Upper lobe of left lung (tissue), 4 donors: ENCODE measurements at regions not wholly inside any gene's neighbourhood (a gene's known extent, or its start where the extent isn't known, plus 50 kb on each side); places are given as distances from the start of the nearest gene placed in this dataset.

Experiments
- POLR2A ChIP-seq, 4 donors: fragments of 450-650 bp; IDR thresholded peaks; one replicate each; pipeline ENCODE4 v1.5.1; 2016 to 2017; ENCODE audit warnings: antibody characterized with exemption in 4 of 4, mild to moderate bottlenecking in 2 of 4
- POLR2AphosphoS5 ChIP-seq, 2 donors: sonication (generic); formaldehyde crosslinking; IDR thresholded peaks; one replicate each; pipeline ENCODE4 v1.5.1; 2017; ENCODE audit warnings: antibody characterized with exemption in 2 of 2
- TF ChIP-seq, protein P1 (sequence below), 6 experiments: fragments of 450-650 bp in 4 of 6; fragments of 200-600 bp in 2 of 6; sonication (generic) in 2 of 6; IDR thresholded peaks; one replicate each; pipeline ENCODE4 v1.5.1; 2016 to 2019; ENCODE audit warnings: antibody characterized with exemption in 6 of 6

DNA sequence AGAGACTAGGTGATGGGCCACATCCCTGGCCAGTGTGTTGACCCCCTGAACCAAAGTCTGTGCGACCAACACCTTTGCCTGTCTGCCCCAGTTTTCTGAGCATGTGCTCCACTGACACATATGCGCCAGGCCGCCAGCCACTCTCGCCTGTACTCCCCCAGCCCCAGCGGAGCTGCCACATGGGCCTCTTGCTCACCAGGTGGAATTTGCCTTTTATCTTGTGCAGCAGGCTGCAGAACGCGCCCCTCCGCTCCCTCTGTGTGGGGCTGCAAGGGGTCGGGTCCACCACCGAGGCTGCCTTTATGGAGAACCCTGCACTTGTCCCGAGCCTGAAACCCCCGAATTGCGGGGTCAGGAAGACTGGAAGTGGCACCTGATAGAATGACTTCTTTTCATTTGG, 405.7 kb upstream of the NPAP1 start:
- TF ChIP-seq, protein P1, sequence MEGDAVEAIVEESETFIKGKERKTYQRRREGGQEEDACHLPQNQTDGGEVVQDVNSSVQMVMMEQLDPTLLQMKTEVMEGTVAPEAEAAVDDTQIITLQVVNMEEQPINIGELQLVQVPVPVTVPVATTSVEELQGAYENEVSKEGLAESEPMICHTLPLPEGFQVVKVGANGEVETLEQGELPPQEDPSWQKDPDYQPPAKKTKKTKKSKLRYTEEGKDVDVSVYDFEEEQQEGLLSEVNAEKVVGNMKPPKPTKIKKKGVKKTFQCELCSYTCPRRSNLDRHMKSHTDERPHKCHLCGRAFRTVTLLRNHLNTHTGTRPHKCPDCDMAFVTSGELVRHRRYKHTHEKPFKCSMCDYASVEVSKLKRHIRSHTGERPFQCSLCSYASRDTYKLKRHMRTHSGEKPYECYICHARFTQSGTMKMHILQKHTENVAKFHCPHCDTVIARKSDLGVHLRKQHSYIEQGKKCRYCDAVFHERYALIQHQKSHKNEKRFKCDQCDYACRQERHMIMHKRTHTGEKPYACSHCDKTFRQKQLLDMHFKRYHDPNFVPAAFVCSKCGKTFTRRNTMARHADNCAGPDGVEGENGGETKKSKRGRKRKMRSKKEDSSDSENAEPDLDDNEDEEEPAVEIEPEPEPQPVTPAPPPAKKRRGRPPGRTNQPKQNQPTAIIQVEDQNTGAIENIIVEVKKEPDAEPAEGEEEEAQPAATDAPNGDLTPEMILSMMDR (IDR thresholded peaks at IDR 0.05): no peak
- no peak for TF ChIP-seq POLR2AphosphoS5 (IDR thresholded peaks at IDR 0.05)
- no peak for TF ChIP-seq POLR2A (IDR thresholded peaks at IDR 0.05)
